RPMI8226 (cell line): ENCODE measurements at regions not wholly inside any gene's neighbourhood (a gene's known extent, or its start where the extent isn't known, plus 50 kb on each side); places are given as distances from the start of the nearest gene placed in this dataset.
"Not testable (repeated sequence)": the region's sequence is repeated elsewhere in the genome, so short reads cannot be mapped to it uniquely, and the experiment has no call there.

Experiments used
- DNase-seq: peaks from one replicate; pipeline ENCODE4 v3.0.0-alpha.2; 2015

- peak; percentile 26 for DNase-seq
Observed at GRCh38 chr14:101083564-101084435, 180.3 kb upstream of the RTL1 start.

DNA sequence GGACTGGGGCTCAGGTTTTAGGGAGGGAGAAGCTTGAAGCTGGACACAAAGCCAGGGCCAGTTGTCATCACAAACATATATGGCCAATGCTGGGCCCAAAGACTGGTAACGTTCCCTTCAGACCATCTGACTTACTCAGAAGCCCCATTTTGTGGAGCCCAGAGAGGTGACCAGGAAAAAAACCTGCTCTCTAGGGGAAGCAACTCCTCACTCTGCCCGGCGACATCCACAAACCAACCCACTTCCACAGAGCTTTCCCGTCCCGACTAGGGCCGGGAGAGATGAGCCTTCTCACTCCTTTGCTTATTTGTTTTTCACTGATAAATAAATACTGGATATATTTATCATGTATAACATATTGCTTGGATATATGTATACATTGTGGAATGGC lies 180.9 kb upstream of the RTL1 start:
- no peak for DNase-seq

DNA sequence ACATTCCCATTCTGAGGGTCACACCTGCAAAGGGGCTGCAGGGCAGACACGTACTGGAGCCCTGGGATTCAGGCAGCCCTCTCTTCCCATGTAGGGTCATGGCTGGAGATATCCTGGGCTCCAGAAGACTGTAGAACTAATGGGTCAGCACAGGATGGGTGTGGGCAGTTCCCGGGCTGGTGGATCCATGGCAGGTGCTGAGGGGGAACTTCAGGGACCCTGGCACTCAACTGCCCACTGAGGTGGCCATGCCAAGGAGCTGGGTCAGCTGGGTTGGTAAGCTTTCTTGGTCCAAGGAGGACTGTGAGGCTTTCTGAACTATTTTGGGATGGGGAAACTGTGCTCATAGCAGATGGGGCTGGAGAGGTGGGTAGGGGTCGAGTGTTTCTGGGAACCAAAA lies 183.4 kb upstream of the RTL1 start:
- DNase-seq, result no peak

DNA sequence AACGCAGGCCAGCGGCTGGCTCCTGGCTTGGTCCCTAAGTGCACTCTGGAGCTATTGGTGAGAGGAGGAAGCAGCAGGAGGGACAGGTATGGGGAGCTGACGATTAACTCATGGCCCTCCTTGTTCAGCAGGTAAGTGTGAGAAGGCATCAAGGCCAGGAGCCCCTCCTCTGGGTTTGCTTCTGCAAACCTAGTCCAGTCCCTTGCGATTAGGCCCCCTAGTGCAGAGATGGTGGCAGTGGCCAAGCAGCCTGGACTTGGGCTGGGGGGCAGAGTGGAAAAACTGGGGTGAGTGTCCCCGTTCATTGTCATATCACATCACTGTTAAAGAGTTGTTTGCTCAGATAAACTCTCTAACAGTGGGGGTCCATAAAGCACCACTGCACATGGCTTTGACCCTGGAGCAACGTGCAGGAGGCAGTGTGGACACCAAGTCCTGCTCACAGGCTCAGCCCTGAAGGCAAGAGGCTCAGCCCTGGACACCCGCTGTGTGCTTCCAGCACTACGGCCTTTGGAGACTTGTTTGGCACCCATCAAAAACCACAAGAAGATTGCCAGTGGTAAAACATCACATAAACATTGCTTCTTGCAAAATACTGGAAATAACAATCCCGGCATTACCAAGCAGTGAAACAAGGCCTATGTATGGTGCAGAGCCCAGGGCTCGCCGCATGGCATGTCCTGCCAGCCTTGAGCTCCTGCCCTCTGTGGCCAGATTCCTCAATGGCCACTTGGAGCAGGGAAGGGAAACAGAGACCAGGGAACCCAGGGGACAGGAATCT lies 184.3 kb upstream of the RTL1 start:
- DNase-seq, result no peak

DNA sequence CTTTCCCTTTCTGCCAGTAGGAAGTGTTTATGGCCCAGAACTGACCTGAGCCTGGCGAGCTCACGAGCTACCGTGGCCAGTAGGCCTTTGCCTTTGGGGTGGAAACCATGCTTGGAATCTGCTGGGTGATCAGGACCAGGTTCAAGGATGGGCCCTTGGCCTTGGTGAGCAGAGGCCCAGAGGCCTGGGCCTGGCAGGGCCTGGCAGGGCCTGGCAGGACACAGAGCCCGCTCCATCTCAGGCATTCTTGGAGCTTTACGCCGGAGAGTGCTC lies 184.8 kb upstream of the RTL1 start:
- DNase-seq, result no peak

DNA sequence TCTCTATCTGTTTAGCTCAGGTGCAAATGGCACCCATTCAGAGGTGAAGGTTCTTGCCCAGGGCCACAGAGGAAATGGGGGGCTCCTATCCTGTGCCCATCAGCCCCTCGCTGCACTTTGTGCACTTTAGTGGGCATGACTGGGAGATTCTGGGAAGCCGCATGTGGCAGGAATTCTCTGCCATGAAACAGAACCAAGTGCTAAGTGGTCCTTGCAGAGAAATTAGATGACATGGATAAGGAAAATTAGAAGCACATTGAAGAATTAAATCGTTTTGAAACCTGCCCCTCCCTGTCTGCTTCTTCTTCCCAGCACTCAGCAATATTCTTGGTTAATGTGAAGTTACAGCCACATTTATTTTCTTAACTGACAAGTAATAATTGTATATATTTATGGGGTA lies 185.2 kb upstream of the RTL1 start:
- DNase-seq, result no peak

- DNase-seq, result not testable (repeated sequence)
Observed at GRCh38 chr14:101090478-101090877, 187.0 kb upstream of the RTL1 start.

- DNase-seq, result no peak
Observed at GRCh38 chr14:101090976-101091375, 187.5 kb upstream of the RTL1 start.

GRCh38 chr14:101094916-101095315 lies 191.4 kb upstream of the RTL1 start:
- DNase-seq, result not testable (repeated sequence)

DNA sequence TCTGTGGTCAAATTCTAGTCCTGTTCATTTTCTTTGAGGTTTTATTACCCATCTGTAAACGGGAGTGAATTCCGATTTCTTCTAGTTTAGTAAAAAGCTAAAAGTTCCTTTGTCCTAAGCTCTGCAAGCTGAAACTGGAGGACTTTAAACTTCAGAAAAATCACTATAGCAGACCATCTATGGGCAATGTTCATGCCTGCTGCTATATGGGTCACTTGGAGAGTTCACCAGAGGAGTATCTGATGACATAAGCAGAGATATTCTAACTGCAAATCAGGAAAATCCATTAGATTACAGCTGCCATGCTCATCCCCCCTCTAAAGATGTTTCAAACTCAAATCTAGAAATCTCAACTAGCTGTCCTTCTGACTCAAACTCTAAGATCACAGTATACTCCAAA lies 193.0 kb upstream of the RTL1 start:
- DNase-seq, result no peak

DNA sequence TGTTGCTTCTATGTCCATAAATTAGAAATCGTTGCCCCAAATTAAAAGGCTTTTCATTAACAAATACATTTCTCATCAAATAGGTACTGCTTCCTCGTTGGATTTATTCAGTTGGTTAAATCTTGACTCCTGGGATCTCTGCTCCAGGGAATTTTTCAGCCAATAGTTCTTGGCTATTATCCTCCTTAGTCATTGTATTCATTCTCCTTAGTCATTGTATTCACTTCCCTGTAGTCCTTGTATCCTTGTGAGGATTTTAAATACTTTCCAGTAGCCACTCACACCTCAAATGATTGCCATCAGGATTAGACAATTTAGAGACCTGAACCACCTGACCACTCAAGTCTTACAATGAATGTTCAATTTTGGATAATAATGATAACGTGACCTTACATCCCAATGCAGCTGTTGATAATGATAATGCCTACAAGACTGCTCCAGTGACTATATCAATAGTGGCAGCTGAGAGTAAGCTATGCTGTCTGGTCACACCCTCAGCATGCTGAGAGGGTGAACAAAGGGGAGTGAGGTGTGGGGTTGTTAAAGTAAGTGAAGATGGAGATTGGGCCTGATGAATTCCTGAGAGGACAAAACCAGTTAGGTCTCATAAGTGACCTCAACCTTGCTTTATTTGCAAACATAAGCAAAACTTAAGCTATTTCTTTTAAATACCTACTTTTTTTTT lies 193.7 kb upstream of the RTL1 start:
- no peak for DNase-seq

GRCh38 chr14:101098177-101098576 lies 194.7 kb upstream of the RTL1 start:
- DNase-seq, result no peak

GRCh38 chr14:101098641-101099040 lies 195.1 kb upstream of the RTL1 start:
- DNase-seq, result no peak

DNA sequence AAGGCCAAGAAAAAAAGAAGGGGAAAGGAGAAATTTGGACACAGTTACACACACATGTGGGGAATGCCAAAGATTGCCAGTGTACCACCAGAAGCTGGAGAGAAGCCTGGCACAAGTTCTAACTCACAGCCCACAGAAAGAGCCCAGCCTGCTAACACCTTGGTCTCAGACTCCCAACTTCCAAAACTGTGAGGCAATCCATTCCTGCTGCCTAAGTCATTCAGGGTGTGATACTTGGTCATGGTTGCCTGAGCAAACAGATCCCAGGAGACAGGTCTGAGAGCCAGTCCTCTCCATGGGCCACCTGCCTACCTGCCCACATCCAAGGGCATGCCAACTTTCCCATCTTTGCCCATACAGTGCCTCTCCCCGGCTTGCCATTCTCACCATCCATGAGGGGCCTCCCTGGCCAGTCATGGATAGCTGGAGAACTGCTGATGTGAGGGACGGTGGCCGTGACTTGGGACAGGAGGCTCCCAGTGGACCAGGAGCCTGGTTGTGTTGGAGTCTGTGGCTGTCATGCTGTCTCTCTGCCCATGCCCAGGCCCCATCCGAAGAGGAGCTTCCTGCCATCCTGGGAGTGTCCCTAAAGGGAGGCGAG lies 198.0 kb upstream of the RTL1 start:
- DNase-seq, result no peak

- no peak for DNase-seq
Observed at GRCh38 chr14:101102875-101103274, 199.4 kb upstream of the RTL1 start.

DNA sequence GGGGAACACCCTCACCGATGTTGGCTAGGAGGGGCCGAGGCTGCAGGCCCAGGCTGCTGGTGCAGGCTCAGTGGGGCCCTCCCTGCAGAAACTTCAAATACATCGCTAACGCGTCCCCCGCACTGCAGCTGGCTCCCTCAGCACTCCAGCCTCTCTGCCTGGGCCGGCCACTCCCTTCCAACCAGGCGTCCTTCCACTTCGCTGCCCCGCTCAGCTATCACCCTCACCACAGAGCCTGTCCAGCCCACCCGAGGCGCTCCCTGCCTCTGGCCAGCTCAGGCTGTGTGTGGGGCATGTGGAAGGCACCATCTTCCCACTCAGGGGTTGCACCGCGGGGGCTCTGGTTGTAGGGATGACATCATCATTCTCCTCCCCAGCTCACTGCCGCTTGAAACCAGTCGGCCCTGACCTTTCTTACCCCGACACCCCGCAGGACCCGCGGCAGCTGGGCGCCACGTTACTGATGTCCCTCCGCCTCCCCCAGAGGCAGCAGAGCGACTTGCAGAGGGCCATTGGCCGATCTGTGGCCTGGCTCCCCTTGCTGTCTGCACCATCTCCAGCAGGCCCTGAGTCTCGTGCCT lies 199.9 kb upstream of the RTL1 start:
- no peak for DNase-seq

GRCh38 chr14:101104485-101104884 lies 201.0 kb upstream of the RTL1 start:
- no peak for DNase-seq

DNA sequence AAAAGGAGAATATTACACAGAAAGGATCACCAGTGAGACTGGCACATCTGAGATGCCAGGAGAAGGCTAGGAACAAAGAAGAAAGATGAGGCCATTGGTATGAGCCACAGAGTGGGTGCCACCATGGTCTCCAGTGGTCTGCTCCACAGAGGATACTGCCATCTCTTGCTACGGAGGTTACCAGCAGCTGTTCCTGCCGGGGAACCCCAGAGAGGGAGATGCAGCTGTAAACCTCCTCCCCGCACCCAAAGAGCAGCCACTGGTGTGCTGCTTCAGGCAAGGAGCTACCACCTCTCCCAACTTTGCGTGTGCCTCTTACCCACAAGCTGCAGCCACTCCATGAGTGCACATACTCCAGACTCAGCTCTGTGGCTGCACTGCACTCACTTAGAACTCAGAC lies 201.5 kb upstream of the RTL1 start:
- no peak for DNase-seq

GRCh38 chr14:101108579-101109346 lies 205.2 kb upstream of the RTL1 start:
- DNase-seq, result no peak

- DNase-seq, result no peak
Observed at GRCh38 chr14:101109347-101109638, 205.8 kb upstream of the RTL1 start.

DNA sequence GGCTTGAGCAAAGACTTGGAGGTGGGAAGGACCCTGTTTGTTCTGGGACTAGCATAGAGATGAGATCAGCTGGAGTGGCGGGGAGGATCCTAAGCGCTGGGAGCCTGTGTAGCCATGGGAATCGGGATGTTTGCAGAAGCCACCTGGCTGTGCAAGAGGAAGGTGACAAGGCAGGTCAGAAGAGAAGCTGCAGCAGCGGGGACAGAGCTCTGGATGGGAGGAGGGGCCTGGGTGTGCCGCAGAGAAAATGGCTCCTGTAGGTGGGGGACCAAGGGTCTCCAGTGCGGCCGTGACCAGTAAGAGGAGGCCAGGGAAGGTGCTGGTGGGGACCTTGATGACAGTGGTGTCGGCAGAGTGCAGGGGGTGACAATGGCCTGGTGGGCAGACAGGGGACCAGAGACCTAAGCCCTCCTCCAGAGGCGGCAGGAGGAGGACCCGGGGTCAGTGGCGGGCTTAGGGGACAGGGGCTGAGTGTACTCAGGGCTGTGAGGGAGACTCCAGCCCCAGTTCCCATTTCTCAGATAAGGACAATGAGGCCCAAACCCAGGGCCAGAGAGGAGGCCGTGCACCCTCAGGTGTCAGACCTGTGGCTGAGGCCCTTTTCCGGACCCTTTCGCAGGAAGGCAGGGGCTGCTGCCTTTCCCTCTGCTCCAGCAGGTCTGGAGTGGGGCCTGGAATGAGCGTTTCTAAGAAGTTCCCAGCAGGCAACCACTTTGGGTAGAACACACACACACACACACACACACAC lies 206.6 kb upstream of the RTL1 start:
- DNase-seq, result no peak
